ENCODE measurements at regions not wholly inside any gene's neighbourhood (a gene's known extent, or its start where the extent isn't known, plus 50 kb on each side); places are given as distances from the start of the nearest gene placed in this dataset.
"Not testable (repeated sequence)": the region's sequence is repeated elsewhere in the genome, so short reads cannot be mapped to it uniquely, and the experiment has no call there.

DNA sequence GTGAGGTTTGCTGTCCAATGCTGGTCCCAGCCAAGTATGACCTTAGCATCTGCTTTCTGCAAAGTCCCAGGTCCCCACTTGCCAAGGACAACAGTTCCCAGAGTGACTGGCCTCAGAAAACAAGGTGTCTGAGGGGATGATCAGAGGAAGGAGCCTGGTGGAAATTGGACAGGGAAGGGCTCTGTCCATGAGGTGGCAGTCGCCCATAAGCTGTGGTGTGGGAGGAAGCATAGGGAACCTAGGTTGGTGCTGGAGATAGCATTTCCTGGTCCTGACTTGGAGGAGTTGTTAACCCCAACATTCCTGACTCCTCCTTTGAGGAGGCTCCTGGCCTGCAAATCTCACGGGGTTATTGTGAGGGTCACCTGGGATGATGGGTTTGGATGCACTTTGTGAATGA is 77.8 kb downstream of the LIMS4 start:
- not testable (repeated sequence) for DNase-seq (ENCODE audit: low spot score)

DNA sequence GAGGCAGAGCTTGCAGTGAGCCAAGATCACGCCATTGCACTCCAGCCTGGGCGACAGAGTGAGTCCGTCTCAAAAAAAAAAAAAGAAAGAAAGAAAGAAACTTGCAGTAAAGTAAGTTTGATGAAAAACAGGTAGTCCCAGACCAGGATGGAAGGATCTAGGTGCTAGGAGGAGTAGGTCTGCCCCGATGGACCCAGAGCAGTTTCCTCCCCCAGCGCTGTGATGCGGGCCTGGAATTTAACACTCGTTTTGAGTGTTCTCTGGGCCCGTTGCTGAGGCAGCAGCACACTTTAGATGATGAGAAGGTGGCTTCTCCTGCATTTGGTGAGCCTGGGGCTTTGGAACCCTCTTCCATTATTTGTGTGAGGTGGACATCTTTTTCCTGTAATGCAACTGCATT is 80.2 kb downstream of the LIMS4 start:
- DNase-seq (ENCODE audit: low spot score), result not testable (repeated sequence)

DNA sequence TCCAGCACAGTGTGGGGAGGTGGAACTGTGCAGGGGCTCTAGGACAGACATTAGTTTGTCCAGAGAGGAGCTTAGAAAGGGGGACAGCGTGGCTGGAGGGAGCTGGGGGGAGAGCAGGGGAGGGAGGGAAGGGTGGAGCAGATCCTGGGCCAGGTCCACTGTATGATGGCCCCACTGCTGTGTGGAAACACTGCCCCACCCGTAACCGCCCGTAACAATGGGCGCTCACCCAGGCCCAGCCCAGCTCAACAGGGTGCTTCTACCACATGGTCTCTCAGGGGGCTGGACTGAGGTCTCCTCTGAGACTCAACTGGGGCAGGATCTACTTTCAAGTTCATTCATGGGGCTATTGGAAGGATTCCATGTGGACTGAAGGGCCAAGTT is 81.6 kb downstream of the LIMS4 start:
- not testable (repeated sequence) for DNase-seq (ENCODE audit: low spot score)

DNA sequence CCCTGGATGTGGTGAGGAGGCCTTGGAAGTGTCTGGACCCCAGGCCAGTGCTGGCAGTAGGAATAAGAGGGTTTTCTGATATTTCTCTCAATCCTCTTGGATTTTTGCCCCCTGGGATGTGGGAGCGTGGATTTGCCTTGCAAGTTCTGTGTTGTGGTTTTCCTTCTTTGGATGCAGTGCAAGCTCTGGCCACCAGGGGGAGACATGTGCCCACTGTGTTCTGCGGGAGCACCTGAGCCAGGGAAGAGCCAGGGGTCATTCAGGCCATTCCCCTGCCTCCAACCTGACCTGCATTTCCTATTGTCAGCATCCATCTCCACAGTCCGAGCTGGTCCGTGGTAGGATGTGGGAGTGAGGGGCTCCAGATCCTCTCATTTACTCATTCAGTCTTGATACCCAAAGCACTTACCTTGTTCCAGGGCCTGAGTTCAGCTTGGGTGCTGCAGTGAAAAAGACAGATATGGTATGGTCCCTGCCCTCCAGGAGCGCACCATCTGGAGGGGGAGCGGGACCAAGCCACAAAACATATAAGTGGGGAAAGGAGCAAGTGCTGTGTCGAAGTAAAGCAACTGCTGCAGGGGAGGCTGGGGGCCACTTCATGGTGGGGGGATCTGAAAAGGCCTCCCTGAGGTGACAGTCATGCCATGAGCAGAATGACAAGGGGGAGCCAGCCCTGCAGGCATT is 82.1 kb downstream of the LIMS4 start:
- DNase-seq (ENCODE audit: low spot score), result peak; percentile 1

DNA sequence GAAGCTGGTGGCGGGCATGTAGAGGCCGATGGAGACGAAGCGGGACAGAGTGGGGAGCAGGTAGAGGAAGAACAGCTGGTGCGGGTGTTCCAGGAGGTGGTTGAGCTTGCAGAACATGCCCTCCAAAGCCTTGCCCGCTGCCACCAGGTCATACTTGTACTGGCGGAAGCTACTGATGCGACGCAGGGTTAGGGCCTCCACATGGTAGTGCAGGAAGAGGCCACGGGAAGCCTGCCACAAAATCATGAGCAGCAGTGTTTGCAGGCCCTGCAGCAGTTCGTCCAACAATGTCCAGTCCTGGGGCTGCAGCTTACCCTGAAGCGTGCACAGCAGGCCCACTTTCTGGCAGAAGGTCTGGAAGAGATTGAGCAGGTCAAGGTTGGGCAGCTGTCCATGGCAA is 85.6 kb downstream of the LIMS4 start:
- DNase-seq (ENCODE audit: low spot score), result not testable (repeated sequence)

DNA sequence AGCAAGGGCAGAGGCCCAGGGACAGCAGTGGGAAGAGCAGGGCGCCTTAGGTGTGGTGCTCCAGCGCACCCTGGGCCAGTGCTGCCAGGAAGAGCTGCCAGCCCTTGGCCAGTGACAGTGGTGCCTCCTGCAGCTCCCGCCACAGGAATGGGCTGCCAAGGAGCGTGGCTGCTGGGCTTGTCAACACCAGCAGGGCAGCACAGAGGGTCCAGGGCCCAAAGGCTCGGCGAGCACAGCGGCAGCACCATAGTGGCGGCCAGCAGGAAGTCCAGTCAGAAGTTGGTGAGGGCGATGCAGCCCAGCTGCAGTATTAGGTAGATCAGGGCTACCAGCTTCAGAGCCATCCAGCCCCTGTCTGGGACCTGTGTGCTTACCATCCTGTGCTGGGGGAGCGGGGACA is 86.1 kb downstream of the LIMS4 start:
- DNase-seq (ENCODE audit: low spot score), result not testable (repeated sequence)

DNA sequence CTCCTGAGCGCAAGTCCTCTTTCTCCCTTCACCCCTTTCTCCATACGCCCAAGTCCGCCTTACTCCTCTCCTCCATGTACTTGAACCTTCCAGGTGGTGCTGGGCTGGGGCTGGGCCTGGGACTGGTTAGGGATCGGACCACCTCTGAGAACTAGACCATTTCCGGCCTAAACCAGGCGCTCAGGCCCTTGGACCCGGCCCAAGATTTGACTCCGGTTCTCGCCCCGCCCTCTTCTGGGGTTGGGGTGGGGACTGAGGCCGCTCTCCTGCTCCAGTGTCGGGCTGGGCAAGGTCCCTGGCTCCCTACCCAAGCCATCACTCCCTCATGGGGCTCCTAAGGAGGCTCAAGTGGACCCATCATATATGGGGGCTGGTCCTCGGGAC is 87.9 kb downstream of the LIMS4 start:
- DNase-seq (ENCODE audit: low spot score), result not testable (repeated sequence)

DNA sequence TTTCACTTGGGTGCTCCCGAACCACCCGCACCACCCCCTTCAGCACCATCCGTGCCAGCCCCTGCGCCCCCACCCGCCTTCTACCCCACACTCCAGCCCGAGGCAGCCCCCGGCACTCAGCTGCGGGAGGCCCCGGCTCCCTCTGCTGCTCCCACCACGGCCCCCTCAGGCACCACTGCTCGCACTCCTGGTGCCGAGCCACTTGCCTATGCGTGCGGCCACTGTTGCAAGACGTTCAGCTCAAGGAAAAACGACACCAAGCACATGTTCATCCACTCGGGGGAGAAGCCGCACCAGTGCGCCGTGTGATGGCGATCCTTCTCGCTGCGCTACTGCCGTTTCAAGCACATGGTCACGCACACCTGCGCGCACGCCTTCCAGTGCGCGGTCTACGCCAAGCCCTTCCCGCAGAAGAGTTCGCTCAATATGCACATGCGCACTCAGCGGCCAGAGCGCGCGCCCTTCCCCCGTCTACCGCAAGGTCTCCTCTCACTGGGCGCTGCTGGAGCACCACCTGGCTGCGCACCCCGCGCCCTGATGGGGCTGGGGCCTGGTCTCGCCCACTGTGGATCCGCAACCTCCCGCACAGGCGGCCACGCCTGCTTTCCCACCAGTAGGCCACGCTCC is 88.4 kb downstream of the LIMS4 start:
- not testable (repeated sequence) for DNase-seq (ENCODE audit: low spot score)

DNA sequence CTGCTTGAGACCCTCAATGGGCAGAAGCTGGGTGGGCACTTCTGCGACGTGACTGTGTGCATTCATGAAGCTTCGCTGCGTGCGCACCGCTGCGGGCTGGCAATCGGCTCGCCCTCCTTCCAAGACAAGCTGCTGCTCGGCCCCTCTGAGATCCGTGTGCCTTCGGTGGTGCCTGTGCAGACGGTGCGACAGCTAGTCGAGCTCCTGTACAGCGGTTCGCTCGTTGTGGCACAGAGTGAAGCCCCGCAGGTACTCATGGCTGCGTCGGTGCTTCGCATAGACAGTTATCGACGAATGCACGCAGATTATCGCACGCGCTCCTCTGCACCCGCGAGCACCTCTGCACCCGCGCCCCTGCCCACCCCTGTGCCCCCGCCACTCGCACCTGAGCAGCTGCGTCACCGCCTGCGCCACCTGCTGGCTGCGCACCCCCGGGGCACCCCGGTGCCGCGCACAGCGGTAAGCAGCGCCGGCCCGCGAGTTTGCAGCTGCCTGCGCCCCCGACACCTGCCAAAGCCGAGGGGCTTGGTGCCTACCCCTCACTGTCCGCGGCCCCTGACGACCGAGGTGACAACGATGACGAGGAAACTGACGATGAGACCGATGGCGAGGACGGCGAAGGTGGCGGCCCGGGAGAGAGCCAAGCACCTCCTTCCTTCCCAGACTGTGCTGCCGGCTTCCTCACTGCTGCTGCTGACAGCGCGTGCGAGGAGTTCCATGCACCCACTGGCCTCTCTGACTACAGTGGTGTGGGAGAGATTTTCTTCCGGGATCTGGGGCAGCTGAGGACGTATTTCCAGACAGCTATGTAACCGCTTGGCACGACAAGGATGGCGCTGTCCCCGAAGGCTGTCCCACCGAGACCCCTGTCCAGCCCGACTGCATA is 89.2 kb downstream of the LIMS4 start:
- not testable (repeated sequence) for DNase-seq (ENCODE audit: low spot score)

DNA sequence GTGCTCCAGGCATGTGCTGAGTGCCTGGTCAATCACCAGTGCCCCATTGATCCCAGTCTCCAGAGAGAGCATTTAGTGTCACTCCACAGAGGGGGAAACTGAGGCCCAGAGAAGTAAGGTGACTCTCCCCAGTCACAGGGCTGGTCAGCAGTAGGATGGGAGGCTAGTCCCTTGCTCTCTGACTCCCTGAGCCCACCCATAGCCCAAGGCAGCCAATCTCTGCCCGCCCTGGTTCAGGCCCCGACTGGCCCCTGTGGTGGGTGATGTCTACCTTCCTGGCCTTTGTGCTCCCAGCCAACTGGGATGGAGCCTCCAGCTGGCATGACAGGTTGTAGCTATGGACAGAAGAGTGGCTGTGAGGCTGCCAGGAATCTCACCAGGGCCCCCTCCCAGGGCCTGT is 99.1 kb downstream of the LIMS4 start:
- not testable (repeated sequence) for DNase-seq (ENCODE audit: low spot score)

DNA sequence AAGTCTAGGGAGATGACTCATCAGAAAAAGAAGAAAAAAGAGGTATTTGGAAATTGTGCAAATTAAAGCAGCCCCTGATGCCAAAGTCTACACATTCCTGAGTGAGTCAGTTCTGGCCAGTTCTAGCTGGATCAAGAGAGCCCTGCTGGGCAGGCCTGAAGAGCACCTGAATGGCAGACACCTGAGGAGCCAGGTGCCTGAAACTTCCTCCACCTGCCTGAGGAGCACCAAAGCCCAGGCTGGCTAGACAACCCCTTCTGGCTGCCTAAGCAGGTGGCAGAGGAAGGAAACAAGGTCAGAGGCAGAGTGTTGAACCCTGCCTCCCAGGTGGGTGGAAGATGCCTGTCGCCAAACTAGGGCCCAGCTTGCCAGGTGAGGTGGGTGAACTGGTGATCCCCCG is 101.0 kb downstream of the LIMS4 start:
- not testable (repeated sequence) for DNase-seq (ENCODE audit: low spot score)

DNA sequence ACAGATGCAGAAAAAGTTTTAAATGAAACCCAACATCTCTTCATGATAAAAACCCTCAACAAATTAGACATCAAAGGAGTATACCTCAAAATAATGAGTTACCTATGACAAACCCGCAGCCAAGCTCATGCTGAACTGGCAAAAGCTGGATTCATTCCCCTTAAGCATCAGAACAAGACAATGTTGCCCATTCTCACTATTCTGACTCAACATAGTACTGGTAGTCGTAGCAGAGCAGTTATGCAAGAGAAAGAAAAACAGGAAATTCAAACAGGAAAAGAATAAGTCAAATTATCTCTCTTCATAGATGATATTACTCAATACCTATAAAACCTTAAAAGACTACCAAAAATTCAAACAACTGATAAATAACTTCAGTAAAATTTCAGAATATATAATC is 115.0 kb downstream of the LIMS4 start:
- not testable (repeated sequence) for DNase-seq (ENCODE audit: low spot score)

DNA sequence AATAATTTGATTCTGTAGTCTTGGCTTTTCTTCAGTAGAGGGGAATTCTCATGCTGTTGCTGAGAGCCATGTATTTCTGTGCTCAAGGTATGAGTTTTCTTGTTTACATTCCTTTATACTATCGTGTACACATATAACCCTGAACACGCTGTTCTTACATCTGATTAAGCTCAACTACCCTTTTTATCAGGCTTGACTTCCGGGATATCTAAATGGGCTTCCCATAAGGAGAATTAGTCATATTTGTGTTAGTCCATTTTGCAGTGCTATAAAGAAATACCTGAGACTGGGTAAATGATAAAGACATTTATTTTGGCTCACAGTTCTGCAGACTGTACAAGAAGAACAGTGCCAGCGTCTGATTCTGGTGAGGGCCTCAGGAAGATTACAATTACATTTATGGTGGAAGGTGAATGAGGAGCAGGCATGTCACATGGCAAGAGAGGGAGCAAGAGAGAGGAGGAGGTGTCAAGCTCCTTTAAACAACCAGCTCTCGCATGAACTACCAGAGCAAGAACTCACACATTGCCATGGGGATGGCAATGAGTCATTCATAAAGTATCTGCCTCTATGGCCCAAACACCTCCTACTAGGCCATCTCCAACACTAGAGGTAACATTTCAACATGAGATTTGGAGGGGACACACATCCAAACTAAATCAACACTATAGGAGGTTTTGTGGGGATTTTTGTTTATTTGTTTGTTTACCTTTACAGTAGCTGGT is 118.2 kb downstream of the LIMS4 start:
- not testable (repeated sequence) for DNase-seq (ENCODE audit: low spot score)

DNA sequence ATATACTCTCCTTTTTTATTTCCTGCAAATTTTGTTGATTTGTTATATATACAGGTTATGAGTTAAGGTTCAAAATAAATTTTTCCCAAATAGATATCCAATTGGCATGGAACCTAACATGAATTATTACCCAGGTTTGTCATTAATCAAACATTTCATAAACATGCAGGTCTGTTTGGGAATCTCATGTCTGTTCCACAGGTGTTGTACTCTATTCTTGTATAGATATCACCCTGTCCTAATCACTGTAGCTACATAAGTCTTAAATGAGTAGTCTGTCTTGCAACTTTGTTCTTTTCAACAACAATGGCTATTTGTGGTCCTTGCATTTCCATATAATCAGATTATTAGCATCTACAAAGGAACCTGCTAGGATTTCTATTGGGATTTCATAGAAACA is 121.9 kb downstream of the LIMS4 start:
- not testable (repeated sequence) for DNase-seq (ENCODE audit: low spot score)

DNA sequence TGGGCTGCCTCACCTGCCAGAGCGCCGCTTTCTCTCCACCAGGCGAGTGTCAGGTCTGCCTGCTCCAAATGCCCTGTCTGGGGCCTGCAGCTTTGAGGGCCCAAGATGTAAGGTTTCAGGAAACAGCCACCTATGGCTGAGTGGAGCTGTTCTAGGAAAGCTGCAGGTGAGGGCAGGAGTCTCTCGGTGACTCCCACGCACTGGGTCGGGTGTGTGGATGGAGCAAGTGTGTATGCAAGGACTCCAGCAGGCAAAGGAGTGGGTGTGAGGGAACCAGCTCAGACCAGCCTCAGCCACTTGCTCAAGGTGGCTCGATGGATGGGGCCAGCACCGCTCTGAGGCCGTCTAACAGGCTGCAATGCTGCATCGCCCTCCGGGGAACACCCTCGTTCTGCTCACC is 123.7 kb downstream of the LIMS4 start:
- DNase-seq (ENCODE audit: low spot score), result not testable (repeated sequence)

DNA sequence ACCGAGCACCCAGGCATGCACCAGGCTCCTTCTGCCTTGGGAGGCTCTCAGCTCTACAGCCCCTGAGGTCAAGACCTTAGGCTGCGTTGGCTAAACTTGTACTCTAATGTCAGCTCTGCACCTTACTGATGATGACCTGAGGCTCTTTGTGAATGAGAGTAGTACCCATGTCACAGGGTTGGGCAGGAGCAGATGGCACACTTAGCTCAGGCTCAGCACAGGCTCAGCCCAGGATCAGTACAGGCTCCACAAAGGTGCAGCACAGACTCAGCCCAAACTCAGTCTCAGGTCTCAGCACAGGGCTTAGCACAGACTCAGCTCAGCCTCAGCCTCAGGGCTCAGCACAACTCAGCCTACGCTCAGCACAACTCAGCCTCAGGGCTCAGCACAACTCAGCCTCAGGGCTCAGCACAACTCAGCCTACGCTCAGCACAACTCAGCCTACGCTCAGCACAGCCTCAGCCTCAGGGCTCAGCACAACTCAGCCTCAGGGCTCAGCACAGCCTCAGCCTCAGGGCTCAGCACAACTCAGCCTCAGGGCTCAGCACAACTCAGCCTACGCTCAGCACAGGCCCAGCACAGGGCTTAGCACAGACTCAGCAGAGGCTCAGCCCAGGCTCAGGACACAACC is 128.1 kb downstream of the LIMS4 start:
- not testable (repeated sequence) for DNase-seq (ENCODE audit: low spot score)

DNA sequence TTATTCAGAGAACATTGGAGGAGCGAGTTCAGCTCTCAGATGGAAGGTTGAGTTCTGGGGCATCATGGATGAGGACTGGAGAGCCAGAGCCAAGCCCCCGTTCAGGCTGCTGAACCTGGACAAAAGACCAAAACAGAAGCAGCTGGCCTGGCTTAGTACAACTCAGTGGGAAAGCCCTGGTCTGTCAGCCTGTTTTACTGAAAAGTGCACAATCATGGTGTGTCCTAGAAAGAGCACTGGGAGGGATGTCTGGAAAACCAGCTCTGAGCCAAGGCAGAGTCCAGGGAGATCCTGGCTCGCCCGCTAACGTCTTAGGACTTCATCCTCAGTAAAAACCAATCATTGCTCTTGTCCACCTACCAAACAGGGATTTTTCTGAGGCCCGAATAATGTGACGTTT is 129.7 kb upstream of the MTLN start:
- not testable (repeated sequence) for DNase-seq (ENCODE audit: low spot score)

DNA sequence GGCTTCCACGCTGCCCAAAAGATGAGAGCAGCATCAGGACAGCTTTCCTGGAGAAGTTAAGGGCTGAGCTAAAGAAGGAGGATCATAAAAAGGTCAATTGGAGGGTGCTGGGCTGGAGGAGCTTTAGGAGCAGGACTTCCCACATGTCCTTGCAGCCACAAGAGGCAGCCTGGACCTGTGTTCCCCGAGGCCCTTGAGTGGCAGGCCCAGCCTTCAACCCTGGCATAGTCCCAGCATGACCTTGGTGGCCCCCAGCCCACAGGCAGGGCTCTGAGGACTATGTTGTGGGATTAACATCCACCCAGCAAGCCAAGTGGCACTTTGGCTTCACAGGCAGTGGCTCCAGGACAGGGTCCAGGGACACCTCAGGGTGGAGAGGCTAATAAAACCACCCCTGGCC is 126.8 kb upstream of the MTLN start:
- DNase-seq (ENCODE audit: low spot score), result not testable (repeated sequence)

DNA sequence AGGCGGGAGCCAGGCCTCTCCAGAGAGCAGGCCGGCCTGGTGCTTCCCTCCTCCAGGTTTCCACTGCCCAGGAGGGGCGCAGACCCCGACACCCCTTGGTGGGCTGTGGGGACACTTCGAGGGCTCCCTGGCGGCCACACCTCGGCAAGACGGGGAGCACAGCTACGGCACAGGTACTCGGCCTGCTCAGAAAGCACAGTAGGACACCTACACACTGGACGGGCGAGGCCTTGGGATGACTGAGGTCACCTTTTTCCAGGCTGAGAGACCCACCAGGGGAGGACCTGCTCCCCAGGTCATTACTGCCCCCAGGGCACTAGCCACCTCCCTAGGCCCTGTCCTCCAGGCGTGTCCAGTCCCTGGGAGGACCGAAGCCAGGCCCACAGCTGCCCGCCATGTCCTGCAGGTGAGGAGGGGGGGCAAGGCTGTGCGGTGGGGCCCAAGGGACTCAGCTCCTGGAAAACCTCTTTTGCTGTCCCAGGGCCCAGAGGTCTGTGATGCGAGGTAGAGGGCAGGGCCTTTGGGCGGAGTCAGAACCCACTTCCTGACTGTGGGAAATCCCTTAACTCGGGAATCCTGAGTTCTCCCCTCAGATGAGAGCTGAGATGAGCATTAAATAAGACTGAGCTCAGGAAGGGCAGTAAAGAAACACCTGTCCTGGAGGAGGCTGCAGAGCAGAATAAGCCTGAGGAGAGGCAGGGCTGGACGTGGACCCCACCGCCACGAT is 126.1 kb upstream of the MTLN start:
- peak; percentile 17 for DNase-seq (ENCODE audit: low spot score)

DNA sequence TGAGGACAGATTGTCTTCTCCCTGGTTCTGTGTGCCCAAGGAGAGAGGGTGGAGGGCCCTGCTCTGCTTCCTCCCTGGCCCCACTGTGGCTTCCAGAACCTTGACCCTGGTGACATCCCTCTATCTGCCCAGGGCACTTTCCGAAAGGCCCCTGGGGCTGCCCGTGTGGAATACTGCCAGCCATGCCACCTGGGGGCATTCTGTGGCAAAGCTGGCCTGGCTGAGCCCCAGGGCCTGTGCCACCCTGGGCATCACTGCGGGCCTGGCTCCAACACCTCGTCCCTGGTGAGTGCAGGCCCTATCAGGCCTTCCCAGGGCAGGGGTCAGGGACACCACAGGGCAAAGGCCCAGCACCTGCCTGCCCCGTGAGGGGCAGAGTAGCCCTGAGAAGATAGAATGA is 123.7 kb upstream of the MTLN start:
- DNase-seq (ENCODE audit: low spot score), result not testable (repeated sequence)
